Activated CD8-positive, alpha-beta T cell treated with anti-CD3 and anti-CD28 coated beads for 36 hours (primary cell): ENCODE measurements at regions not wholly inside any gene's neighbourhood (a gene's known extent, or its start where the extent isn't known, plus 50 kb on each side); places are given as distances from the start of the nearest gene placed in this dataset.
"Not testable (repeated sequence)": the region's sequence is repeated elsewhere in the genome, so short reads cannot be mapped to it uniquely, and the experiment has no call there.

Source experiments
- ATAC-seq: fragments of 200-7000 bp; cut with Tn5 transposase; one replicate; pipeline ENCODE4 v1.10.0; 2021; ENCODE audit warnings: mild to moderate bottlenecking, moderate library complexity
- CTCF ChIA-PET: fragments of 350-600 bp; sonication (Branson Sonifier 250); formaldehyde crosslinking; loops from one replicate; lab custom pipeline; 2021; ENCODE audit warnings: antibody characterized with exemption; lab: Charles Lee
- POLR2A ChIA-PET: fragments of 350-600 bp; sonication (Branson Sonifier 250); formaldehyde crosslinking; loops from one replicate; lab custom pipeline; 2021; ENCODE audit warnings: antibody characterized with exemption; lab: Charles Lee
- DNase-seq: peaks from one replicate; pipeline ENCODE4 v3.0.0-alpha.2; 2020
- H3K27ac Mint-ChIP-seq: one replicate; pipeline ENCODE4 v1.8.0; 2021; ENCODE audit warnings: mild to moderate bottlenecking, mixed read lengths
- H3K27me3 Mint-ChIP-seq: one replicate; pipeline ENCODE4 v1.8.0; 2021; ENCODE audit warnings: mixed read lengths
- H3K36me3 Mint-ChIP-seq: one replicate; pipeline ENCODE4 v1.8.0; 2021; ENCODE audit warnings: low read depth, mixed read lengths
- H3K4me1 Mint-ChIP-seq: one replicate; pipeline ENCODE4 v1.8.0; 2021; ENCODE audit warnings: low read depth, mixed read lengths
- H3K4me3 Mint-ChIP-seq: one replicate; pipeline ENCODE4 v1.8.0; 2021; ENCODE audit warnings: mild to moderate bottlenecking, moderate library complexity, mixed read lengths
- H3K9me3 Mint-ChIP-seq: one replicate; pipeline ENCODE4 v1.8.0; 2021; ENCODE audit warnings: mixed read lengths
- intact Hi-C: fragments of 100-400 bp; cut with micrococcal nuclease; formaldehyde crosslinking; loops from one replicate; pipeline ENCODE4 v1.10.0; 2022
- TF ChIP-seq, protein P1 (sequence below): fragments of 200-600 bp; IDR thresholded peaks from one replicate; pipeline ENCODE4 v1.8.0; 2022; ENCODE audit warnings: antibody characterized with exemption, mild to moderate bottlenecking

DNA sequence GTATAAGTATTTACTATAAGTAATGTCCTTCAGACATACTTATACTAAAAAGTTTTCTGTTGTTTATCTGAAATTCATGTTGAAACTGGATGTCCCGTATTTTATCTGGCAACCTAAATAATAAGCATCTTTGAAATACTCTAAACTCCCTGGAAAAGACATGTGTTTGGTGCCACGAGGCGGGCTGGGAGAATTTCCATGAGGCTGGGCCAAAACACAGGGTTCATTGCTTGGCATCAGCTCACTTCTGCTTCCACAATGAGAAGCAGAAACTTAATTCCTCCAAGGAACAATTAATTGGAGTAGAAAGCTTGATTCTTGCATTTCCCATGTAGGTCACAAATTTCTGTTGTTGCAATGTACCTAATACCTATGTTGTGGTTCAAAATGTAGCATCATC is 110.2 kb downstream of the PSMG1 start:
- intact Hi-C loops, result no loop called here
- DNase-seq, result no peak

DNA sequence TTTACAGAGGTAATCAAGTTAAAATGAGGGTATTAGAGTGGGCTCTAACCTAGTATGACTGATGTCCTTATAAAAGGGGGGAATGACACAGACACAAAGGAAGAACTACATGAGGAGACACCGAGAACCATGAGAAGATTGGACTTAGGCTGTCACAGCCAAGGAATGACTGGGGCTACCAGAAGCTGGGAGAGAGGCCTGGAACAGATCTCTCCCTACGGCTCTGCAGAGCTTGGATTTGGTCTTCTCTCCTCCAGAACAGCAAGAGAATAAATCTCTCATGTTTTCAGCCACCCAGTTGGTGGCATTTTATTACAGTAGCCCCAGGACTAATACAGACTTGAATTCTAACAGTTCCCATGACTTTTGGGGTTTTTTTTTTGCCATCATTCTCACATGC is 110.8 kb downstream of the PSMG1 start:
- ChIA-PET POLR2A (interaction anchor here (0.6 kb wide), 1 partner anchor 8 kb away, joined by 3 read pairs; no protein-coding TSS in a partner anchor), CTCF (no interaction called here)
- H3K9me3 Mint-ChIP-seq, result peaks cover 2% of the 10 kb centered on the region
- intact Hi-C loops, result no loop called here
- TF ChIP-seq, protein P1, sequence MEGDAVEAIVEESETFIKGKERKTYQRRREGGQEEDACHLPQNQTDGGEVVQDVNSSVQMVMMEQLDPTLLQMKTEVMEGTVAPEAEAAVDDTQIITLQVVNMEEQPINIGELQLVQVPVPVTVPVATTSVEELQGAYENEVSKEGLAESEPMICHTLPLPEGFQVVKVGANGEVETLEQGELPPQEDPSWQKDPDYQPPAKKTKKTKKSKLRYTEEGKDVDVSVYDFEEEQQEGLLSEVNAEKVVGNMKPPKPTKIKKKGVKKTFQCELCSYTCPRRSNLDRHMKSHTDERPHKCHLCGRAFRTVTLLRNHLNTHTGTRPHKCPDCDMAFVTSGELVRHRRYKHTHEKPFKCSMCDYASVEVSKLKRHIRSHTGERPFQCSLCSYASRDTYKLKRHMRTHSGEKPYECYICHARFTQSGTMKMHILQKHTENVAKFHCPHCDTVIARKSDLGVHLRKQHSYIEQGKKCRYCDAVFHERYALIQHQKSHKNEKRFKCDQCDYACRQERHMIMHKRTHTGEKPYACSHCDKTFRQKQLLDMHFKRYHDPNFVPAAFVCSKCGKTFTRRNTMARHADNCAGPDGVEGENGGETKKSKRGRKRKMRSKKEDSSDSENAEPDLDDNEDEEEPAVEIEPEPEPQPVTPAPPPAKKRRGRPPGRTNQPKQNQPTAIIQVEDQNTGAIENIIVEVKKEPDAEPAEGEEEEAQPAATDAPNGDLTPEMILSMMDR, result no peak
- peaks cover 2% of the 10 kb centered on the region for H3K27me3 Mint-ChIP-seq
- no peak for ATAC-seq
- no peak overlapping the region for H3K27ac Mint-ChIP-seq
- no peak for DNase-seq
- H3K4me1 Mint-ChIP-seq, result no peaks in the 10 kb centered on the region
- H3K36me3 Mint-ChIP-seq, result no peaks in the 10 kb centered on the region
- H3K4me3 Mint-ChIP-seq, result no peak overlapping the region

More for the DNA sequence above, 110.2 kb downstream of the PSMG1 start:
- Mint-ChIP-seq H3K27me3 (peaks cover 2% of the 10 kb centered on the region), H3K27ac (no peak overlapping the region), H3K4me1 (no peaks in the 10 kb centered on the region), H3K9me3 (peaks cover 2% of the 10 kb centered on the region), H3K36me3 (no peaks in the 10 kb centered on the region), H3K4me3 (no peak overlapping the region)
- ATAC-seq, result no peak
- TF ChIP-seq, protein P1, result no peak
- POLR2A ChIA-PET, result interaction anchor here (0.6 to 1.4 kb wide), 2 partner anchors 9 to 12 kb away, joined by 3 read pairs; no protein-coding TSS in a partner anchor
- CTCF ChIA-PET, result no interaction called here

DNA sequence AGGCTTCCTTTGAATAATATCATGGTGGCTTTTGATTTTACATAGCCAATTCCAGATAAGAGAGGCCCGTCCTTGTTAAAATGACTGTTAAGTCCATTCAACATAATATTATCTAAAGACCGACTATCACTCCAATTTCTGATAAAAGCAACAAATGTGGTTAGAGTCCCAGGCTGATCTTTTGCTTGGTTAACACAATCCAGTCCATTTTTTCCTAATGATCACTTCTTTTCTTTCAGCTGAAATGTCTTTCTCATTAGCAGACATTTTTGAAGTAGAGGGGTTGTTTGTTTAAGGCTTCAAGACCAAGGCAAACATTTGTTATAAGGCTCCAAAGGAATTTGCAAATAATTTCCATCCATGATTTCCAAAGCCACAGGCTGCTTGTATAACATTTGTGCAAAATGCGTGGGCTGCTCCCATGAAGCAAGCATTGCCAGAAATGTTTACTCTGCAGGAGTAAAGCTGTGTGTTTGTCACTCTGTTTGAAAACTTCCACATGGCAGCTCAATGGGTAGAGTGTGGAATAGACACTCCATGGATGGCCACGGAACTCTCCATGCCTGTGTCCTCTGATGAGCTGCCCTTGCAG is 111.5 kb downstream of the PSMG1 start:
- Mint-ChIP-seq H3K27me3 (peaks cover 2% of the 10 kb centered on the region), H3K36me3 (no peaks in the 10 kb centered on the region), H3K4me3 (no peak overlapping the region), H3K9me3 (peaks cover 2% of the 10 kb centered on the region), H3K4me1 (no peaks in the 10 kb centered on the region), H3K27ac (no peak overlapping the region)
- TF ChIP-seq, protein P1, result no peak
- ChIA-PET POLR2A (interaction anchor here (1.1 kb wide), 1 partner anchor 10 kb away, joined by 3 read pairs; no protein-coding TSS in a partner anchor), CTCF (no interaction called here)
- ATAC-seq, result no peak
- no peak for DNase-seq
- intact Hi-C loops, result no loop called here

DNA sequence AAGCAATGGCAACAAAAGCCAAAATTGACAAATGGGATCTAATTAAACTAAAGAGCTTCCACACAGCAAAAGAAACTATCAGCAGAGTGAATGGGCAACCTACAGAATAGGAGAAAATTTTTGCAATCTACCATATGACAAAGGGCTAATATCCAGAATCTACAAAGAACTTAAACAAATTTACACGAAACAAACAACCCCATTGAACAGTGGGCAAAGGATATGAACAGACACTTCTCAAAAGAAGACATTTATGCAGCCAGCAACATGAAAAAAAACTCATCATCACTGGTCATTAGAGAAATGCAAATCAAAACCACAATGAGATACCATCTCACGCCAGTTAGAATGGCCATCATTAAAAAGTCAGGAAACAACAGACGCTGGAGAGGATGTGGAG is 113.4 kb downstream of the PSMG1 start:
- CTCF ChIA-PET, ATAC-seq, DNase-seq, H3K9me3 Mint-ChIP-seq, intact Hi-C loops, H3K27me3 Mint-ChIP-seq, H3K4me1 Mint-ChIP-seq, H3K27ac Mint-ChIP-seq, POLR2A ChIA-PET, H3K36me3 Mint-ChIP-seq, H3K4me3 Mint-ChIP-seq: not testable (repeated sequence)

DNA sequence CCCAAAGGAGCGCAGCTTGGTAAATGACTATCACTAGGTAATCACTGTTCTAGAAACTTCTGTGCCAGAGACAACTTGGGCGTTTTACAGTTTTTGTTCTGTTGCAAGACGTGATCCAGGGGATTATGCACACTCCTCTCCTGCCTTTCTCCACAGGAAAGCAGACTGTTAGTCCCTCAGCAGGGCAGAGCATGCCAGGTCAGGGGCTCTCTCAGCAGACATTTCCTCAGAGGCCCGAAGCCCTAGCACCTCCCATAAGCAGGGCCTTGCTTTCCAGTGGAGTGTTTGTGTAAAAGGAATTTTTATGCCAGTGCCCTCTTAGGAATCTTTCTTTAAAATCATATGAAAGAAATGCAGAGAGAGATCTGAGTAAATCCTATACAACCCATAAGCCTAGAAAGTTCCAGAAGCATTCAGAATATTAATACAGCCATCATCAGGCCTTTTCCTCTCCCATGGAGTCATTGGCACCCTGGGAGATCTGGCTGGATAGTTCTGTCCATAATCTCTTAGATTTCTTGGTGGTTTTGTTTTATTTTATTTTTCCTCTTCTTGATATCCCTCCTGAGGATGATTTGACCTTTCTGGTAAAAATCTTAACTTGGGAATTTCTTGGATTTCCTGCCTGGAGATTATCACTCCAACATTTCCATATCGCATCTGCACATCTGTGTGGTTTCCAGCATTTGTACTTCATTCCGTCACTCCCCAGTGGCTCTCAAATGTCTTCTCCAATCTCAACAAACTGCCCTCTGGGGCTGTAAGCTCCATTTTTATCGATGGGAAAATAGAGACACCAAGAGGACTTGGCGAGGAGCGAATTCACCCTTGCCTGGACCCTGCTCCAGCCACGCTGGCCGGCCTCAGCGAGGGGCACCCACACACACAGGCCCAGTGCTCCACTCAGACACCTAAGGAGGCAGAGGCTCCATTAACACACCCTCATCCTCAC is 116.1 kb downstream of the PSMG1 start:
- H3K4me1 Mint-ChIP-seq, result no peaks in the 10 kb centered on the region
- H3K27me3 Mint-ChIP-seq, result no peaks in the 10 kb centered on the region
- intact Hi-C loops, result no loop called here
- TF ChIP-seq, protein P1, result no peak
- DNase-seq, result no peak
- no peaks in the 10 kb centered on the region for H3K36me3 Mint-ChIP-seq
- H3K27ac Mint-ChIP-seq, result no peak overlapping the region
- ChIA-PET CTCF (no interaction called here), POLR2A (no interaction called here)
- ATAC-seq, result no peak
- H3K4me3 Mint-ChIP-seq, result no peak overlapping the region
- H3K9me3 Mint-ChIP-seq, result no peaks in the 10 kb centered on the region
